ENCODE measurements at regions not wholly inside any gene's neighbourhood (a gene's known extent, or its start where the extent isn't known, plus 50 kb on each side); places are given as distances from the start of the nearest gene placed in this dataset.

GRCh38 chr3:117417411-117417810 is 707.8 kb downstream of the TUSC7 start:
- Histone ChIP-seq H3K27ac (no peak overlapping the region), H3K4me1 (no peaks in the 10 kb centered on the region), H3K36me3 (no peaks in the 10 kb centered on the region), H3K27me3 (no peaks in the 10 kb centered on the region), H3K4me3 (replicated peaks in 1 of 3) (no peak overlapping the region), H3K9me3 (no peaks in the 10 kb centered on the region)
- intact Hi-C loops (cut with DNase I), result no loop called here
- TF ChIP-seq, protein P1, sequence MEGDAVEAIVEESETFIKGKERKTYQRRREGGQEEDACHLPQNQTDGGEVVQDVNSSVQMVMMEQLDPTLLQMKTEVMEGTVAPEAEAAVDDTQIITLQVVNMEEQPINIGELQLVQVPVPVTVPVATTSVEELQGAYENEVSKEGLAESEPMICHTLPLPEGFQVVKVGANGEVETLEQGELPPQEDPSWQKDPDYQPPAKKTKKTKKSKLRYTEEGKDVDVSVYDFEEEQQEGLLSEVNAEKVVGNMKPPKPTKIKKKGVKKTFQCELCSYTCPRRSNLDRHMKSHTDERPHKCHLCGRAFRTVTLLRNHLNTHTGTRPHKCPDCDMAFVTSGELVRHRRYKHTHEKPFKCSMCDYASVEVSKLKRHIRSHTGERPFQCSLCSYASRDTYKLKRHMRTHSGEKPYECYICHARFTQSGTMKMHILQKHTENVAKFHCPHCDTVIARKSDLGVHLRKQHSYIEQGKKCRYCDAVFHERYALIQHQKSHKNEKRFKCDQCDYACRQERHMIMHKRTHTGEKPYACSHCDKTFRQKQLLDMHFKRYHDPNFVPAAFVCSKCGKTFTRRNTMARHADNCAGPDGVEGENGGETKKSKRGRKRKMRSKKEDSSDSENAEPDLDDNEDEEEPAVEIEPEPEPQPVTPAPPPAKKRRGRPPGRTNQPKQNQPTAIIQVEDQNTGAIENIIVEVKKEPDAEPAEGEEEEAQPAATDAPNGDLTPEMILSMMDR (IDR thresholded peaks at IDR 0.05), result no peak
- no peak for TF ChIP-seq POLR2A (IDR thresholded peaks at IDR 0.05)
- no peak for DNase-seq
- WGBS, 2 donors, result 88 to 93% methylated on average over 1 of the region's 1 CpG

DNA sequence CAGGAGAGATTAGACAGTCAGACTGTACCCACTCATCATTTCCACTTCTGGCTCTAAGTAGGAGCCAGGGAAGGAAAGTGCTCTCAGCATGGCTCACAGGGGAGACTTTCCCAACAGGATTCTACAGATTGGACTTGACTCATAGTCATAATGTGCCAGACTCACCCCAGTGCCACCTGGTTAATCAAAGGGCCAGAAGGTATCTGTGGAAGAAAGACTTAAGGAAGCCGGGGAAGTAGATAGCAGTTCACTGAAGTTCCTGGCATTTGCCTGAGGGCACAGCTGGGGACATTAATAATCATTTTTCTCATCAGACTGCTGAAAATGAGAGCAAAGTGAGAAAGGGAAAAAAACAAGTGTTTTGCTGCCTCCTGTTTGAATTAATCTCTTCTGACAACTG is 717.5 kb downstream of the TUSC7 start:
- 79 to 93% methylated on average over 1 of the region's 1 CpG for WGBS, 2 donors
- H3K4me1 ChIP-seq, result no peaks in the 10 kb centered on the region
- intact Hi-C loops (cut with DNase I), result no loop called here

DNA sequence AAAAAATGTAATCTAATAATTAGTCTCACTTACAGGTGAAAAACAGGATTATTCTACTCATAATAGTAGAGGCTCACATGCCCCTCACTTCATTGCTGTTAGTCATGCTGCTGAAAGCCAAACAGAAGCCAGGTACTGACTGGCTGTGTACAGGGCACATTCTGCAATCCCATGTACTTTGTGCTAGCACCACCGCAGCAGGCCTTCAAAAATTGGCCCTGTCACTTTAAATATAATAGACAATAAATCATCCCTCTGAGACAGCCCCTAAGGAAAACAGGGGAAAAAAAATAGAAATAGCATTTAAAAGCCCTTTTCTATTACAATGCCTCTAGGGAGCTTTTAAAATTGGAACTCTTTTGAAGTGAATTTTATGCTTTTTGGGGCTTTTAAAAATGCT is 723.8 kb downstream of the TUSC7 start:
- Histone ChIP-seq H3K9me3 (no peaks in the 10 kb centered on the region), H3K27ac (no peak overlapping the region), H3K4me1 (no peaks in the 10 kb centered on the region), H3K4me3 (replicated peaks in 1 of 3) (no peak overlapping the region), H3K36me3 (no peaks in the 10 kb centered on the region), H3K27me3 (no peaks in the 10 kb centered on the region)
- no peak for DNase-seq
- no peak for TF ChIP-seq POLR2A (IDR thresholded peaks at IDR 0.05)
- TF ChIP-seq, protein P1 (IDR thresholded peaks at IDR 0.05), result no peak
- WGBS, 2 donors, result 56 to 79% methylated on average over 1 of the region's 1 CpG
- intact Hi-C loops (cut with DNase I), result no loop called here

More for the DNA sequence above, 717.5 kb downstream of the TUSC7 start:
- no peak for DNase-seq
- TF ChIP-seq, protein P1 (IDR thresholded peaks at IDR 0.05), result no peak
- TF ChIP-seq POLR2A (IDR thresholded peaks at IDR 0.05), result no peak
- Histone ChIP-seq H3K36me3 (no peaks in the 10 kb centered on the region), H3K27ac (no peak overlapping the region), H3K4me3 (replicated peaks in 1 of 3) (no peak overlapping the region), H3K27me3 (no peaks in the 10 kb centered on the region), H3K9me3 (no peaks in the 10 kb centered on the region)

DNA sequence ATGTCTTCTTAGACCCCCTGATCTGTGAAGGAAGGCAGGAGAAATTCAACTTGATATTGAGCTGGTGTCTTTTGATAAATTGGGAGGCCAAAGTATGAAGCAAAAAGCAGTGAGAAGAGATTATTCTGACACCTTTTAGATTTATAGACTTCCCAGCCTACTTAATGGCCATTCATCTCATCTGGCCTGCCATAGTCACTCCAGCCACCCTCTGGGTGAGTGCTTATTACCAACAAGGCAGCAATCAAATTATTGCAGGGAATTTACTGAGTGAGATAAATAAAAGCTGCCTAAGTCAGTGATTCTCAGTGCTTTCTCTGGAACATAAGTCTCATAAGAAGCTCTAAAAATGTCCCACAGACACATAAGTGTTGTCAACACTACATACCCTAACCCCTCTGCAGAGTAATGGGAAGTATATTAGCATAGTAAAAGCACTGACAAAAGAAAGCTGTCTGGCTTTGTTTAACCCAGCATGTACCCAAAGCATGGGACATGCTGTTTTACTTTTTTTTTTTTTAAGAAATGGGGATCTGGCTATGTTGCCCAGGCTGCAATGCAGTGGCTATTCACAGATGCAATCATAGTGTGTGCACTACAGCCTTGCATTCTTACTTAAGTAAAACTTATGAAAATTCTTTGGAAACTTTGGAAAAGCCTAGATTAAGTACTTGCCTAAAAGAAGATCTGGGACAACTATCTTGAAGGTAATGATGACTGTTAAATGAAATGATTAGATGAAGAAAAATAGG is 725.3 kb downstream of the TUSC7 start:
- Histone ChIP-seq H3K36me3 (no peaks in the 10 kb centered on the region), H3K9me3 (no peaks in the 10 kb centered on the region), H3K27me3 (no peaks in the 10 kb centered on the region), H3K27ac (no peak overlapping the region), H3K4me3 (replicated peaks in 1 of 3) (no peak overlapping the region), H3K4me1 (no peaks in the 10 kb centered on the region)
- TF ChIP-seq POLR2A (IDR thresholded peaks at IDR 0.05), result no peak
- TF ChIP-seq, protein P1 (IDR thresholded peaks at IDR 0.05), result no peak
- DNase-seq, result no peak
- intact Hi-C loops (cut with DNase I), result no loop called here

DNA sequence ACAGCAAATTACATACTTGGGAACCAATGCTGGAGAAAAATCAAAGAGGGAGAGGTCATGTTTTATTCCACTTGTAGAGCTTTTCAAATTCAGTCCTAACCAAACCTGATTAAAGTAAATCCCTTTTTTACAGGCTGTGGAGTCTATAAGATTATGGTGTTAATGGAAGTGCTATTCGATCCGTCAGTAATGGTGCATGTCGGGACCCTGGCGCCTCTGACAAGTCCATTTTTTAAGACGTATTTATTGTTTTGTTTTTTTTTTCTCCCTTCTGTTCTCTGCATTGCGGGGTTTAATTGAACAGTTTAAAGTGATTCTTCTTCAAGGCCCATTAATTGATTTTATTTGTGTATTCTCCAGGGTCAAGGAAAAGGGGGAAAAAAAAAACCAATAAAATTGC is 725.9 kb downstream of the TUSC7 start:
- Histone ChIP-seq H3K36me3 (no peaks in the 10 kb centered on the region), H3K4me3 (replicated peaks in 1 of 3) (no peak overlapping the region), H3K27me3 (no peaks in the 10 kb centered on the region), H3K27ac (no peak overlapping the region), H3K4me1 (no peaks in the 10 kb centered on the region), H3K9me3 (no peaks in the 10 kb centered on the region)
- intact Hi-C loops (cut with DNase I), result no loop called here
- 95% methylated on average over 6 of the region's 6 CpGs for WGBS, 2 donors
- DNase-seq, result no peak
- TF ChIP-seq, protein P1 (IDR thresholded peaks at IDR 0.05), result no peak

Data from thyroid gland (tissue), 4 donors.